ENCODE measurements at regions not wholly inside any gene's neighbourhood (a gene's known extent, or its start where the extent isn't known, plus 50 kb on each side); places are given as distances from the start of the nearest gene placed in this dataset.
"Not testable (repeated sequence)": the region's sequence is repeated elsewhere in the genome, so short reads cannot be mapped to it uniquely, and the experiment has no call there.

DNA sequence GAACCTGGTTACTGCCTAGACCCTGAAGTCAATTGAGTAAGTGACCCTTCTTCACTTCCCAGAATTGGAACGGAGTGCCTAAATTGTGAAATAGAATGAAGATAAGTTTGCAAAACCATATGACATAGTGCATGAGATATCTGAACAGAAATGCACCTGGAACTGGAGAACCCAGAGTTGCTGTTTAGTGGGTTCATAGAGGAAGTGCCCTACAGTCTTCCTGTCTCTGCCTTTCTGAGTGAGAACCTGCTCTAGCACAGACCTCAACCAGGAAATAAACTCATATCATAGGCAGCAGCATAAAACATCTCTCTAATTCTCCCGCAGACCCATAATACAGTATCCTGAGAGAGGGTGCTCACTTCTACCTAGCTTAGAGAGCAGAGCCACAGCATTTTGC is 82.9 kb downstream of the EOMES start:
- peak; percentile 94 for ATAC-seq (ENCODE audit: poor library complexity)
- Mint-ChIP-seq H3K27me3 (no peaks in the 10 kb centered on the region), H3K27ac (peak overlapping the region; percentile 78), H3K4me1 (ENCODE audit: low read depth) (peaks cover 20% of the 10 kb centered on the region), H3K36me3 (ENCODE audit: low read depth) (no peaks in the 10 kb centered on the region), H3K9me3 (no peaks in the 10 kb centered on the region), H3K4me3 (peak overlapping the region; percentile 65)
- ChIA-PET CTCF (interaction anchor here (0.6 kb wide), 1 partner anchor 73 kb away, joined by 3 read pairs; no protein-coding TSS in a partner anchor), POLR2A (no interaction called here)
- H3K27ac ChIP-seq (ENCODE audit: low read depth in 1 of 2, low read length in 2 of 2), result peak overlapping the region; percentile 33 to 73
- H3K4me1 ChIP-seq (ENCODE audit: insufficient read depth, low read length), result peaks cover 24% of the 10 kb centered on the region
- no peaks in the 10 kb centered on the region for H3K27me3 ChIP-seq (ENCODE audit: control insufficient read depth in 1 of 2, insufficient read depth in 2 of 2, low read length in 2 of 2)
- no peaks in the 10 kb centered on the region for H3K36me3 ChIP-seq (ENCODE audit: insufficient read depth, low read length)
- H3K4me3 ChIP-seq (ENCODE audit: low read length), result no peak overlapping the region
- DNase-seq, result peak in 9 of 14 experiments; percentile 2 to 73 (median 9)
- TF ChIP-seq, protein P1, sequence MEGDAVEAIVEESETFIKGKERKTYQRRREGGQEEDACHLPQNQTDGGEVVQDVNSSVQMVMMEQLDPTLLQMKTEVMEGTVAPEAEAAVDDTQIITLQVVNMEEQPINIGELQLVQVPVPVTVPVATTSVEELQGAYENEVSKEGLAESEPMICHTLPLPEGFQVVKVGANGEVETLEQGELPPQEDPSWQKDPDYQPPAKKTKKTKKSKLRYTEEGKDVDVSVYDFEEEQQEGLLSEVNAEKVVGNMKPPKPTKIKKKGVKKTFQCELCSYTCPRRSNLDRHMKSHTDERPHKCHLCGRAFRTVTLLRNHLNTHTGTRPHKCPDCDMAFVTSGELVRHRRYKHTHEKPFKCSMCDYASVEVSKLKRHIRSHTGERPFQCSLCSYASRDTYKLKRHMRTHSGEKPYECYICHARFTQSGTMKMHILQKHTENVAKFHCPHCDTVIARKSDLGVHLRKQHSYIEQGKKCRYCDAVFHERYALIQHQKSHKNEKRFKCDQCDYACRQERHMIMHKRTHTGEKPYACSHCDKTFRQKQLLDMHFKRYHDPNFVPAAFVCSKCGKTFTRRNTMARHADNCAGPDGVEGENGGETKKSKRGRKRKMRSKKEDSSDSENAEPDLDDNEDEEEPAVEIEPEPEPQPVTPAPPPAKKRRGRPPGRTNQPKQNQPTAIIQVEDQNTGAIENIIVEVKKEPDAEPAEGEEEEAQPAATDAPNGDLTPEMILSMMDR (IDR thresholded peaks at IDR 0.05), result no peak
- intact Hi-C loops (cut with DNase I, micrococcal nuclease), result loop anchor here in 1 of 2 experiments (10.0 kb wide), 1 partner anchor 154 kb away; the partner anchor contains the start of gene SLC4A7
- no peaks in the 10 kb centered on the region for H3K9me3 ChIP-seq (ENCODE audit: control insufficient read depth in 1 of 2, insufficient read depth in 1 of 2, low read length in 2 of 2)

DNA sequence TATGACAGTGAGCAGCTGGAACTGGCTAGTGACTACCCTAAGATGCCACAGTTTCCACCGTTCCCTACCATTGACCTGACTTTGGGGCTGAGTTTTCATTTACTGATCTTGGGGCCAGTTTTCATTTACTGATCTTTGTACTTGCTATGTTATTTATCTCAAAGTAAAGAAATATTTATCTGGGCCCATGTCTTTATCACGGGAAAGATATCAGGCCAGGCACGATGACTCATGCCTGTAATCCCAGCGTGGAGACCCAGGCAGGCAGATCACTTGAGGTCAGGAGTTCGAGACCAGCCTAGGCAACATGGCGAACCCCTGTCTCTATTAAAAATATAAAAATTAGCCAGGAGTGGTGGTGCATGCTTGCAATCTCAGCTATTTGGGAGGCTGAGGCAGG is 83.5 kb downstream of the EOMES start:
- intact Hi-C loops (cut with DNase I, micrococcal nuclease), result loop anchor here in 1 of 2 experiments (10.0 kb wide), 1 partner anchor 154 kb away; the partner anchor contains the start of gene SLC4A7
- H3K27me3 Mint-ChIP-seq, result no peaks in the 10 kb centered on the region
- DNase-seq, result no peak
- TF ChIP-seq, protein P1 (IDR thresholded peaks at IDR 0.05), result no peak
- H3K9me3 Mint-ChIP-seq, result no peaks in the 10 kb centered on the region
- Histone ChIP-seq H3K36me3 (ENCODE audit: insufficient read depth, low read length) (no peaks in the 10 kb centered on the region), H3K9me3 (ENCODE audit: control insufficient read depth in 1 of 2, insufficient read depth in 1 of 2, low read length in 2 of 2) (no peaks in the 10 kb centered on the region), H3K4me3 (ENCODE audit: low read length) (no peak overlapping the region), H3K4me1 (ENCODE audit: insufficient read depth, low read length) (peaks cover 31% of the 10 kb centered on the region), H3K27me3 (ENCODE audit: control insufficient read depth in 1 of 2, insufficient read depth in 2 of 2, low read length in 2 of 2) (no peaks in the 10 kb centered on the region), H3K27ac (ENCODE audit: low read depth in 1 of 2, low read length in 2 of 2) (no peak overlapping the region)
- no peak overlapping the region for H3K4me3 Mint-ChIP-seq
- no peak overlapping the region for H3K27ac Mint-ChIP-seq
- ChIA-PET POLR2A (interaction anchor here (0.7 kb wide), 1 partner anchor 117 kb away, joined by 3 read pairs; no protein-coding TSS in a partner anchor), CTCF (no interaction called here)
- ATAC-seq (ENCODE audit: poor library complexity), result no peak
- peaks cover 23% of the 10 kb centered on the region for H3K4me1 Mint-ChIP-seq (ENCODE audit: low read depth)
- H3K36me3 Mint-ChIP-seq (ENCODE audit: low read depth), result no peaks in the 10 kb centered on the region

DNA sequence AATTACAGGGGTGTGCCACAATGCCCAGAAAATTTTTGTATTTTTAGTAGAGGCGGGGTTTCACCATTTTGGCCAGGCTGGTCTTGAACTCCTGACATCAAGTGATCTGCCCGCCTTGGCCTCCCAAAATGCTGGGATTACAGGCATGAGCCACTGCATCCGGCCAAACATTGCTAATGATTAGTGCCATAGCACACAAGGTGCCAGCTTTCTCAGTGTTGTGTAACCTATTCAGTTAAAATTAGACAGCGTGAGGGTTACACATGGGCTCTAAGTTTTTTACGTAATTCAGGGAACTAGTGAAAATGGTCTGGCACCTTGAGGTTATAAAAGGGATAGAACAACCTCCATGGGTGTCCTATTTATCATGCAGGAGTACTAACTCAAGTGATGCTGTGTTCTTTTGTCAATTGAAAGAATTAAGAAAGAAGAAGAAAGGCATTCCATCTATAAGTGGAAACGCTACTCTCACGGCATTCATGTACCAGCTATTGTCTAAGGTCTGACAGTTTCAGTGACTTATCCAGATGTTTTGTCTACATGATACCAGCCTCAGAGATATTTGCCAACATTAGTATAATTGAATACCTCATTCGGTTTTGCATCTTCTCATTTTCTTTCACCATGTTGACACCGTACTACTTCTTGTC is 84.7 kb downstream of the EOMES start:
- Mint-ChIP-seq H3K36me3 (ENCODE audit: low read depth) (no peaks in the 10 kb centered on the region), H3K9me3 (no peaks in the 10 kb centered on the region), H3K27ac (no peak overlapping the region), H3K4me3 (no peak overlapping the region), H3K27me3 (no peaks in the 10 kb centered on the region), H3K4me1 (ENCODE audit: low read depth) (peaks cover 32% of the 10 kb centered on the region)
- ATAC-seq (ENCODE audit: poor library complexity), result no peak
- peaks cover 34% of the 10 kb centered on the region for H3K4me1 ChIP-seq (ENCODE audit: insufficient read depth, low read length)
- no peaks in the 10 kb centered on the region for H3K9me3 ChIP-seq (ENCODE audit: control insufficient read depth in 1 of 2, insufficient read depth in 1 of 2, low read length in 2 of 2)
- DNase-seq, result no peak
- H3K27ac ChIP-seq (ENCODE audit: low read depth in 1 of 2, low read length in 2 of 2), result no peak overlapping the region
- no peak overlapping the region for H3K4me3 ChIP-seq (ENCODE audit: low read length)
- ChIA-PET POLR2A (no interaction called here), CTCF (no interaction called here)
- TF ChIP-seq, protein P1 (IDR thresholded peaks at IDR 0.05), result no peak
- no peaks in the 10 kb centered on the region for H3K36me3 ChIP-seq (ENCODE audit: insufficient read depth, low read length)
- intact Hi-C loops (cut with DNase I, micrococcal nuclease), result loop anchor here in 1 of 2 experiments (10.0 kb wide), 1 partner anchor 153 kb away; the partner anchor contains the start of gene SLC4A7
- H3K27me3 ChIP-seq (ENCODE audit: control insufficient read depth in 1 of 2, insufficient read depth in 2 of 2, low read length in 2 of 2), result no peaks in the 10 kb centered on the region

DNA sequence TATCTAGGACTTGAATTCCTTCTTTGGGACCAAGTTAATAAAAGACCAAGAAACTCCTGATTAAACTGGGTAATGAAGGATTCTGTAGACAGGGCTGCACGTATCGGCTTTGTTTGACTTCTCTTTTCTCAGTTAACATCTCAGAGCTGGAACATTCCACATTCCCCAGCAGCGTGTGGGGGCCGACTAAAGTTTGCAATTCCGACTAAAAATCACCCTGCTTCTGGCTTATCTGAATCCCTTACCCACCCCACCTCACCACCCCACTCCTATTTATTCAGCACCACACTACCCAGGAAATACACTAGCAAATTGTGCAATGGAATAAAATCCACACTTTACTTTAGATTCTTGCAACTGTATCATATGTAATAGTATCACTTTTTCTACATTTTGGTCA is 87.1 kb downstream of the EOMES start:
- H3K36me3 ChIP-seq (ENCODE audit: insufficient read depth, low read length); POLR2A ChIA-PET; ATAC-seq (ENCODE audit: poor library complexity); H3K9me3 Mint-ChIP-seq; CTCF ChIA-PET; H3K4me3 ChIP-seq (ENCODE audit: low read length); H3K27ac ChIP-seq (ENCODE audit: low read depth in 1 of 2, low read length in 2 of 2); DNase-seq; H3K27ac Mint-ChIP-seq; H3K27me3 ChIP-seq (ENCODE audit: control insufficient read depth in 1 of 2, insufficient read depth in 2 of 2, low read length in 2 of 2); H3K9me3 ChIP-seq (ENCODE audit: control insufficient read depth in 1 of 2, insufficient read depth in 1 of 2, low read length in 2 of 2); H3K27me3 Mint-ChIP-seq; H3K36me3 Mint-ChIP-seq (ENCODE audit: low read depth); H3K4me3 Mint-ChIP-seq: not testable (repeated sequence)
- H3K4me1 ChIP-seq (ENCODE audit: insufficient read depth, low read length), result peaks cover 27% of the 10 kb centered on the region
- peaks cover 32% of the 10 kb centered on the region for H3K4me1 Mint-ChIP-seq (ENCODE audit: low read depth)
- intact Hi-C loops (cut with DNase I, micrococcal nuclease), result loop anchor here in 1 of 2 experiments (10.0 kb wide), 1 partner anchor 150 kb away; the partner anchor contains the start of gene SLC4A7
